GM13976 (cell line): ENCODE measurements at regions not wholly inside any gene's neighbourhood (a gene's known extent, or its start where the extent isn't known, plus 50 kb on each side); places are given as distances from the start of the nearest gene placed in this dataset.
A peak's percentile ranks its signal among the peaks of the same experiment; 100 is the strongest.
"Not testable (repeated sequence)": the region's sequence is repeated elsewhere in the genome, so short reads cannot be mapped to it uniquely, and the experiment has no call there.

Source experiments
- DNase-seq: peaks from one replicate; pipeline ENCODE4 v3.0.0; 2012; ENCODE audit warnings: low spot score
- in situ Hi-C: fragments of 300-500 bp; cut with MboI; formaldehyde crosslinking; loops from one replicate; pipeline ENCODE4 v1.12.0; 2022; ENCODE audit warnings: low sequenced_read_pairs, mixed read lengths, inconsistent platforms; ENCODE audit not compliant: unreplicated experiment
- TF ChIP-seq, protein P1 (sequence below): IDR thresholded peaks from 2 replicates; pipeline ENCODE4 v1.5.1; 2012; ENCODE audit warnings: borderline replicate concordance, mild to moderate bottlenecking; ENCODE audit not compliant: insufficient read depth; ENCODE audit errors: extremely low read depth, missing control alignments, control extremely low read depth

DNA sequence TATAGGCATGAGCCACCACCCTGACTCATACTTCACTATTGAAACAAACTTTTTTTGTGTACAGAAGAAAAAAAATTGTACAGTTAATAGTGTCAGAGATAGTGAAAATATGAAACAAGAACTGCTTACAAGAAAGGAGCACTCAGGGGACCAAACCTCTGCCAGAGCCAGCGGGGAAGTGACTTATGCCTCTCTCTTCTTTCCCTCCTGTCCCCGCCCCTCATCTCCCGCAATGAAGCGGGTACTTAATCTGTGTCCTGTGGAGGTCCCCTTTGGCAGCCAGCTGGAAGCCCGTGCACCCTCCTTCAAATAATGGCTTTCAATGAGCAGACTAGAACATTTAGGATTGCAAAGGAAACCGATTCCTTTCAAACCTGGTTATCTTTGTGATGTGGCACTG lies 51.5 kb downstream of the PPIAL4A start:
- DNase-seq, in situ Hi-C loops: not testable (repeated sequence)

DNA sequence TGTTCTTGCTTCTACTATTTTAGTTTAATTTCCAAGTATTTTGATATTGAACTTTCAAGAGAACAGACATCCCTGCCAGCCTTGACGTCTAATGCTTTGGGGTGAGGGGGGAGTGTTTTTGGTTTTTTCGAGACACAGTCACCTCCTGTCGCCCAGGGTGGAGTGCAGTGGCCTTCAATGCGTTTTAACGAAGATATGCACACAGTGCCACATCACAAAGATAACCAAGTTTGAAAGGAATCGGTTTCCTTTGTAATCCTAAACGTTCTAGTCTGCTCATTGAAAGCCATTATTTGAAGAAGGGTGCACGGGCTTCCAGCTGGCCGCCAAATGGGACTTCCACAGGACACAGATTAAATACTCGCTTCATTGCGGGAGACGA lies 52.3 kb downstream of the PPIAL4A start:
- DNase-seq, in situ Hi-C loops: not testable (repeated sequence)

DNA sequence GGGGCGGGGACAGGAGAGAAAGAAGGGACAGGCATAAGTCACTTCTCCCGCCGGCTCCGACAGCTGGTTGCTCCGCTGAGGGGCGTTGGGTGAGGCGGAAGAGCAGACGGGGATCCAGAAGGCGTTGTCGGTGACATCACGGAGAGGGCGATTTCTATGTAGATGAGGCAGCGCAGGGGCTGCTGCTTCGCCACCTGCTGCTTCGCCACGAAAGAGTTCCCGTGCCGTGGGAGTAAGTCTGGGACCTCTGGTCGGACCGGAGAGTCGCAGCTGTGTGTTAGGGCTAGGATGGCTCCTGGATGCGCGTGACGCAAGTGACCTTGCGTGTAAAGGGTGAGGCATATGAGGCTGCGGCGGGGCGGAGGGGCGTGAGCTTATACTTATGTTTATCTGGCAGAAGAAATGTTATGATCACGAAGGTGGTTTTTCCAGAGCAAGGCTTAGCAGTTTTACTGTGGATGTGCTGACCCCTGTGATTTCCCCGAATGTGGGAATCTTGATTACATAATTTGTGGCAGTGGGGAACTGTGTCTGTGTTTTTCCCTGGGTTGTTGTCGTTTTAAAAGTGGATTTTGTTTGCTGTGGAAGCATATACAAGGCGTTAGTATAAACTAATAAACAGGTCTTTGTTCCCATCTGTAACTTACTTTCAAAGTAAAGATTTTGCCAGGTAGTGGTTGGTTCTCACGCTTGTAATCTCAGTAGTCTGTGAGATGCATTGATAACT lies 52.8 kb downstream of the PPIAL4A start:
- in situ Hi-C loops: not testable (repeated sequence)
- DNase-seq: peak; percentile 40

DNA sequence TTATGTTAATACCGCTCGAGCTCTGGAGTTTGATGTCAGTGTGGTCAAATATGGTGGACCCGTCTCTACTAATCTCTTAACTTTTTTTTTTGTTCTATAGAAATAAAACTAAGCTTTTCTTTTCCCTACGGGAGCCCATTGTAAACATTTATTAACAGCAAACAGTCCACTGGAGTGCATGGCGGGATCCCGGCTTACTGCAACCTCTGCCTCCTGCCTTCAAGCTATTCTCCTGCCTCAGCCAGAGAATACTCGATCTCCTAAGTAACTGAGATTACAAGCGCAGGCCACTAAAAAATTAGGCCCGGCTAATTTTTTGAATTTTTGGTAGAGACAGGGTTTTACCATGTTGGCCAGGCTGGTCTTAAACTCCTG lies 53.4 kb downstream of the PPIAL4A start:
- DNase-seq, in situ Hi-C loops: not testable (repeated sequence)

DNA sequence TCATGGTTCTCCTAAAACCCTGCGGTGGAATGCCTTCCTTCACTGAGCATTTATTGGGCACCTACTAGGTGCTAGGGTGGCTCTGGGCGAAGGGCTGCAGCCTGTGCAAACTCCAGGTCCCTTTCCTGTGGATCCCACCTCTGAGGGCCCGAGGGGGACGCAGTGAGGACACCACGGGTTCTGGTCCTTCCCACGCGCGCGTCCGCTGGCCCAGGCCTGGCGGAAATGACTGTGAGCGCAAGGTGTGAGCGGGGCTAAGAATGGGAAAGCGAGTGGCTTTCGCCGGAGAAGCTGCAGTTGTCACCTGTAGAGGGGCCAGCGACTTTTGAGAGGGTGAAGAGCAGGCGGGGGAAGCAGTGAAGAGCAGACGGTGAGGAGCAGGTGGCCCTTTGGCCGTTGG lies 55.1 kb downstream of the PPIAL4A start:
- in situ Hi-C loops, DNase-seq: not testable (repeated sequence)

DNA sequence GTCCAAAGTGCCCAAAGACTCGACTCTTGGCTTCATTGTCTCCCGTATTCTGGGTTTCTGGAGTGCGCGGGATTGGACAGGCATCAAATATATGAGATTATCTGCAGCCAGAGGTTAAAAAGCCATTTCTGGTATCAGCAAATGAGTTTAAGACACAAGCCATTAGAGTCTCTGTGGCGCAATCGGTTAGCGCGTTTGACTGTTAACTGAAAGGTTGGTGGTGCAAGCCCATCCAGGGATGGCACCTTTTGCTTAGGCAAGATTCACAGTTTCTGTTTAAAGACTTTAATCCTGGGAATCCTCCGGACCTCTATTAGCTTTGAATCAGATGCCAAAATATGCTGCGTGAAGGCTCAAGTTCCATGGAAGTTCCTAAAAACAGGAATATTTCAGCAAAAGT lies 55.6 kb downstream of the PPIAL4A start:
- DNase-seq, in situ Hi-C loops: not testable (repeated sequence)

DNA sequence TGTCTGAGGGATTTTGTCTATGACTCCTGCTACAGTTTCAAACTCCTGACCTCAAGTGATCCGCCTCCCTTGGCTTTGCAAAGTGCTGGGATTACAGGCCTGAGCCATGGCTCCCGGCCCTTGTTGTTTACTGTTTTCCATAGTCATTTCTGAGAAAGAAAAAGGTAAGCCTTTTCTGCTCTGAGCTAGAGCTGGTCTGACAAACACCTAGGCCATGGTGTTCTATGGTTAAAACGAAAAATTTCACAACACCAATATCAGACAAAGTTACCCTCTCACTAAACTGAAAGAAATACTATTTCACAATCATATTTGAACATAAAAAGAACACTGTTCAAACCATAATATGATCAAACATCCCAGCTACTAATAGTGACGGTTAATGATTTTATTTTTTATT lies 57.5 kb downstream of the PPIAL4A start:
- DNase-seq, in situ Hi-C loops: not testable (repeated sequence)

DNA sequence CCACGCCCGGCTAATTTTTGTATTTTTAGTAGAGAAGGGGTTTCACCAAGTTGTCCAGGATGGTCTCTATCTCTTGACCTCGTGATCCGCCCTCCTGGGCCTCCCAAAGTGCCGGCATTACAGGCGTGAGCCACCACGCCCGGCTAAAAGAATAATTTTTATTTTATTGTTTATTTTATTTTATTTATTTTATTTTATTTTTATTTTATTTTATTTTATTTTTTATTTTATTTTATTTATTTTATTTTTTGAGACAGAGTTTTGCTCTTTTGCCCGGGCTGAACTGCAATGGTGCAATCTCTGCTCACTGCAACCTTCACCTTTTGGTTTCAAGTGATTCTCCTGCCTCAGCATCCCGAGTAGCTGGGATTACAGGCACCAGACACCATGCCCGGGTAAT lies 60.2 kb downstream of the PPIAL4A start:
- DNase-seq, in situ Hi-C loops: not testable (repeated sequence)

DNA sequence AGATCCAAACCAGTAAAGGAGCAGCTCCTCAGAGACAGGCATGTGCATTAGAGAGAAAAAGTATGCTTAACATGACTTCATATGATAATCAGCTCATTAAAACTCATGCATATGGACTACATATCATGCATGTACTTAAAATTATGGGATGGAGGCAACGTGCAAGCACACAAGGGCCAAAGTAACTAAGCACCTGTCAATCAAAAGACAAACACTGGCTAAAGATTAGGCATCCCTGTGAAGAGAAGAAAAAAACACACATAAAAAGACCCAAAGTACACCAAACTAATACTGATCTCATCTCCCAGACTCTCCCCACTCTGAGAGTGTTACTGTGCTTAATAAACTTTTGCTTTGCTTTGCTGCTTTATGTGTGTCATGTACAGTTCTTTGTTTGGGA lies 61.1 kb downstream of the PPIAL4A start:
- in situ Hi-C loops, DNase-seq: not testable (repeated sequence)

DNA sequence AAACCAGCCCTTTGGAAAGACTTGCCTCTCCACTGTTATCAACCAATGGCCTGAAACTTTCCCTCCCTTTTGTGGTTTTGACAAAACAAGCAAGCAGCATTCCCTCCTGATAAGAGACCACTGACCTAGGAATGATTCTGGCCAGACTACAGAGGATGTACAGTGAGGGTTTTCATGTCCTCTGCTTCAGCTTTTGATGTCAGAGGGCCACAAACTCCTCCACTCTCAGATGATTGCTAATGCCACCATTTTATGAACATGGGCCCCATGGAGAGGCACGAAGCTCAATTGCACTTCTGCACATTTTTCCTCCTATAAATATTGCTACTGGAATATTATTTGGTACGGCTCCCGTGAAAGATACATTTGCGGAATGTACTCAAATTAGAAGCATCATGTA lies 61.5 kb downstream of the PPIAL4A start:
- DNase-seq, in situ Hi-C loops: not testable (repeated sequence)

DNA sequence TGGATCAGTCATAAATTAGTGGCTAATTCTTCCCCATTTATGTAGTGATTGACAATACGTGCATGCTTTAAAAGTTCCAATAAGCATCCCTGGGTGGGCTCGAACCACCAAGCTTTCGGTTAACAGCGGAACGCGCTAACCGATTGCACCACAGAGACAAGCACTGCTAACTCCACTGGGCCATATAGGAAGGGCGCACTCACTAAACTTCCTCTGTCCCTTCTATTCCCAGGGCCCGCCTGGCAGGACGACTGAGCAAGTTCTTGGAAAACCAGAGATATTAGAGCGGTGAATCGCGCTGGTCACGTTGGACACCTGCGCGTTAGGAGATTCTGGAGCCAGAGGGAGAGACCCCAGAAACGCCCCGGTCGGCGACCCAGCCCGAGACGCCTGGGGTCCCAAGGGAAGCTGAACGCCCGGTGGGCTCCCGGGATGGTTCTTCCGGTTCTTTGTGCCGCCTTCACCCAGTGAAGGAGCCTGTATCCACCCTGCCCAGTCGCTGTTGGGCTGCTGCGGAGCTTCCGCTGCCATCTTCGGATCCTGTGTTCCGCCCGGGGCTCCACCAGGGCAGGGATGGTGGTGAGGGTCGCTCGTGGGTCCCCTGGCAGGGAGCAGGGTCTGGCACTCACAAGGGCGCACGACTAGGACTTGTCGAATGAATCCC lies 62.8 kb downstream of the PPIAL4A start:
- DNase-seq, in situ Hi-C loops: not testable (repeated sequence)

DNA sequence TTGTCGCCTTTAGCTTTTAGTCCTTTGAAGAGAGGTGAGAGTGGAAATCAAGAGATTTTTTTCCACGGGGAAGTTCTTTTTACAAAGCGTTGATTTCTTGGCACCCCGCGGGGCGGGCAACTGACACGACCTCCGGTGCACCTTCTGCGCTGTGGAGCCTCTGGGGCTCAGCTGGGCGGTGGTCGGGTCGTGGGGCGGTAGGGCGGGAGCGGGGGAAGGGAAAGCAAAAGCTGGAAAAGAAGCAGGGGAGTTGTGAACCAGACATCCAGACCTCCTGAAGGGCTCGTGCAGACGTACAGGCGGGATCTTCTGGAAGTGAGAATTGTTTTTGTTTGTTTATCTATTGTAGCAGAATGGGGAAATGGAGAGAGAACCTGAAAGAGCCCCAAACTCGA lies 63.3 kb downstream of the PPIAL4A start:
- DNase-seq, in situ Hi-C loops: not testable (repeated sequence)

DNA sequence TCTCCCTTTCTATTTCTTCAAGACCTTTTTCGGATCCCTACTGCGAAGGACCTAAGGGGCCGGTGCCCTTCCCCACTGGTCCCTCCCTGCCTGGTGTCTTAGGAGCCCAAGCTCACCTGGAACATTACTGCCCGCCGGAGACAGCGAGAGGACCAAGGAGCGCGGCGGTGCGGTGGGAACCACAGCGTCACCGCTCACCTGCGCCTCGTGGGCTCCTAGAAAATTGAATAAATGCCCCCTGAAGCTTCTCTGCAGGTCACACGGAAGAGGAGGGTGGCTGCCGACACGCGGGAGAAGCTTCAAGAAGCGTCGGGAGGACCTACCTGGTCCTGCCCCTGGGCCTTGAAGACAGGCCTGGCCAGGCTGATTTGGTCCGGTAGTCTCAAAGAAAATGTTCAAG lies 65.2 kb downstream of the PPIAL4A start:
- in situ Hi-C loops: no loop called here
- TF ChIP-seq, protein P1, sequence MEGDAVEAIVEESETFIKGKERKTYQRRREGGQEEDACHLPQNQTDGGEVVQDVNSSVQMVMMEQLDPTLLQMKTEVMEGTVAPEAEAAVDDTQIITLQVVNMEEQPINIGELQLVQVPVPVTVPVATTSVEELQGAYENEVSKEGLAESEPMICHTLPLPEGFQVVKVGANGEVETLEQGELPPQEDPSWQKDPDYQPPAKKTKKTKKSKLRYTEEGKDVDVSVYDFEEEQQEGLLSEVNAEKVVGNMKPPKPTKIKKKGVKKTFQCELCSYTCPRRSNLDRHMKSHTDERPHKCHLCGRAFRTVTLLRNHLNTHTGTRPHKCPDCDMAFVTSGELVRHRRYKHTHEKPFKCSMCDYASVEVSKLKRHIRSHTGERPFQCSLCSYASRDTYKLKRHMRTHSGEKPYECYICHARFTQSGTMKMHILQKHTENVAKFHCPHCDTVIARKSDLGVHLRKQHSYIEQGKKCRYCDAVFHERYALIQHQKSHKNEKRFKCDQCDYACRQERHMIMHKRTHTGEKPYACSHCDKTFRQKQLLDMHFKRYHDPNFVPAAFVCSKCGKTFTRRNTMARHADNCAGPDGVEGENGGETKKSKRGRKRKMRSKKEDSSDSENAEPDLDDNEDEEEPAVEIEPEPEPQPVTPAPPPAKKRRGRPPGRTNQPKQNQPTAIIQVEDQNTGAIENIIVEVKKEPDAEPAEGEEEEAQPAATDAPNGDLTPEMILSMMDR: no peak
- DNase-seq: no peak

DNA sequence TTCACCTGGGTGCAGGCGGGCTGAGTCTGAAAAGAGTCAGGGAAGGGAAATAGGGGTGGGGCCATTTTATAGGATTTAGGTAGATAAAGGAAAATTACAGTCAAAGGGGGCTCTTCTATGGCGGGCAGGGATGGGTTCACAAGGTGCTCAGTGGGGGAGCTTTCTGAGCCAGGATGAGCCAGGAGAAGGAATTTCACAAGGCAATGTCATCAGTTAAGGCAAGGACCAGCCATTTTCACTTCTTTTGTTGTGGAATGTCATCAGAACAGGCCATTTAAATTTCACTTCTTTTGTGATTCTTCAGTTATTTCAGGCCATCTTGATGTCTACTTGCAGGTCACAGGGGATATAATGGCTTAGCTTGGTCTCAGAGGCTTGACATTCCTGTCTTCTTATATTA lies 66.4 kb downstream of the PPIAL4A start:
- DNase-seq, in situ Hi-C loops: not testable (repeated sequence)

DNA sequence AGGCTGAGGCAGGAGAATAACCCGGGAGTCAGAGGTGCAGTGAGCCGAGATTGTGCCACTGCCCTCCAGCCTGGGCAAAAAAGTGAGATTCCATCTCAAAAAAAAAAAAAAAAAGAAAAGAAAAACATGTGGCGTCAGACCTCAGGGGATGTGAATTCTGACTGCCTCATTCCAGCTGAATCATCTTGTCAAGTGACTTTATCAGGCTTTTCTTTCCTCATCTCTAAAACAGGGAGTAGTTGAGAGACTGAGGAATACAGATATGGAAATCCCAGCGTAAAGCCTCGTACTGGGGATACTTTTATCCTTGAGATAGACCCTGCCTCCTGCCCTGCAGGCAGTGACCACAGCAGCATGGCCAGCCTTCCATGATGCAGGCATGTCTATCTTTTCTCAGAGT lies 76.4 kb downstream of the PPIAL4A start:
- in situ Hi-C loops, DNase-seq: not testable (repeated sequence)

DNA sequence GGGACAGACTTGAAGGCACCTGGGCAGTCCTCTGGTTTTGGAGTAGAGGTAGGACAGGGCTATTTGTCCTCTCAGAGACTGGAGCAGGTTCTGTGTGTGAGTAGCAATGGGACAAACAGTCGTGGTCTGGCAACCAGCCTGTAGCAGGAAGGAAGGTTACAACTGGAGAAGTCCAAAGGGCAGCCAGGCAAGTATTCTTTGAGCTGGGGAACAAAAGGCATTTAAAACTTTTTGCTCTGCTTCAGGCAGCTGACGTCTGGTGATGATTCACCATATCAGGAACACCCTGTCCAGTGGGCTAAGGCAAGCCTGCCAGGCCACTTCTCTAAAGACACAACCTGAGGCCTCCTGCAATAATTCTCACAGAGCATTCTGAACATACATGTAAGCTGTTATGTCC lies 83.3 kb downstream of the PPIAL4A start:
- in situ Hi-C loops, DNase-seq: not testable (repeated sequence)

DNA sequence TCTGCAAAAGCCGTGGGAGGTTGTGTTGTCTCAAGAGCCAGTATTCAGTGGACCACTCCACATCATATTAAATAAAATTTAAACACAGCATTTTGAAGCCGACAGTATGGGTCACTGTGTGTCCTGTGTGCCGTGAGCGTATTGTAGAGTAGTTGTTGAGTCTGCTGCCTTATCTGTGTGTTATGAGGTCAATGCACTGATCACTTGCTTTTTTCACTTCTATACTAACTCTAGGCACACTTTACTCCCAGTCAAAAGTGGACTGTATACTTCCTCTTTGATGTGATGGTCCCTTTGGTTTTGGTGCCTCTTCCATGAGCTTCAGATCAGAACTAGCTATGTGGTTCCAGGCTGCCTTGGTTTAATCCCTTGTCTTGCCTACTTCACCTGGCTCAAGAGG lies 84.3 kb downstream of the PPIAL4A start:
- in situ Hi-C loops, DNase-seq: not testable (repeated sequence)

DNA sequence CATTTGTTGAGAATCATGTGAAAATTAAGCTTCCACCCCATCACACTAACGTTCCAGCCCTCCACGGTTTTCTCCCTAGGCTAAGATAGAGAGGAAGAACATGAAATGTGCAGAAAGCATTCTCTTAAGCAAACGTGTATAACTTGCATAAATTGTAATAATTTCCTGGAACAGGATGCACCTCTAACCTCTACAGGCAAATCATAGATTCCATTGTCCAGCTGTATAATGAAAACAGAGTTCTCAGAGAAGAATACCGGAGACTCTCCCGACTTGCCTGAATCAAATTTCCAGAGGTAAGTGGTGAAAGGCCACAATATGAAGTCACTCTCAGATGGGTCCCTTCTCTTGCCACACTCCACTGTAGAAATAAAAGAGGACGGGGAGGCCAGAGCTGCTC lies 87.7 kb downstream of the PPIAL4A start:
- DNase-seq, in situ Hi-C loops: not testable (repeated sequence)
